K562 (cell line): ENCODE measurements at regions not wholly inside any gene's neighbourhood (a gene's known extent, or its start where the extent isn't known, plus 50 kb on each side); places are given as distances from the start of the nearest gene placed in this dataset.

Experiments used
- BRF1 ChIP-seq: IDR thresholded peaks from 3 replicates; pipeline ENCODE4 v1.6.1; 2011; ENCODE audit warnings: borderline replicate concordance, mild to moderate bottlenecking; ENCODE audit not compliant: insufficient read length; ENCODE audit errors: extremely low read depth
- CHAMP1 ChIP-seq: fragments of 450-650 bp; IDR thresholded peaks from 2 replicates; pipeline ENCODE4 v1.6.1; 2016; ENCODE audit warnings: mild to moderate bottlenecking
- CXXC5 ChIP-seq: fragments of 250-450 bp; sonication (Bioruptor Pico); IDR thresholded peaks from 2 replicates; pipeline ENCODE4 v1.8.0; 2022; ENCODE audit warnings: inconsistent platforms, mild to moderate bottlenecking, moderate library complexity
- EP300 ChIP-seq: IDR thresholded peaks from 2 replicates; pipeline ENCODE4 v1.6.1; 2012; ENCODE audit warnings: low read length, improper control_type of control experiment
- ETS2 ChIP-seq: IDR thresholded peaks from 2 replicates; pipeline ENCODE4 v1.6.1; 2016; ENCODE audit warnings: borderline replicate concordance, missing genetic modification characterization, mild to moderate bottlenecking, moderate library complexity, missing compliant biosample characterization; ENCODE audit not compliant: poor library complexity, severe bottlenecking
- ETV5 ChIP-seq: sonication (generic); formaldehyde crosslinking; IDR thresholded peaks from 2 replicates; pipeline ENCODE4 v1.4.0; 2020; ENCODE audit warnings: low read depth, mild to moderate bottlenecking, missing genetic modification reagents
- GTF2F1 ChIP-seq: IDR thresholded peaks from 2 replicates; pipeline ENCODE4 v1.6.1; 2011; ENCODE audit warnings: low read depth, low read length, improper control_type of control experiment
- HMBOX1 ChIP-seq: sonication (generic); IDR thresholded peaks from 2 replicates; pipeline ENCODE4 v1.6.1; 2016
- KLF6 ChIP-seq: fragments of 250-450 bp; sonication (Bioruptor Pico); IDR thresholded peaks from 2 replicates; pipeline ENCODE4 v1.4.0; 2020; ENCODE audit warnings: mild to moderate bottlenecking, moderate library complexity, borderline replicate concordance
- MEF2D ChIP-seq: conservative IDR thresholded peaks from 2 replicates; pipeline ENCODE4 v1.6.1; 2016; ENCODE audit warnings: low read depth, missing genetic modification characterization, missing compliant biosample characterization
- PCBP1 ChIP-seq: fragments of 200-400 bp; formaldehyde crosslinking; IDR thresholded peaks from 2 replicates; pipeline ENCODE4 v1.6.1; 2018; ENCODE audit warnings: mild to moderate bottlenecking, low read depth, low read length; ENCODE audit not compliant: poor library complexity, severe bottlenecking
- PHTF2 ChIP-seq: fragments of 250-450 bp; sonication (Bioruptor Pico); IDR thresholded peaks from 2 replicates; pipeline ENCODE4 v1.5.0; 2021; ENCODE audit warnings: mild to moderate bottlenecking
- RNF2 ChIP-seq: sonication (generic); IDR thresholded peaks from 2 replicates; pipeline ENCODE4 v1.6.1; 2016
- TGIF2 ChIP-seq: sonication (generic); formaldehyde crosslinking; IDR thresholded peaks from 2 replicates; pipeline ENCODE4 v1.8.1; 2022; ENCODE audit warnings: mild to moderate bottlenecking, missing genetic modification reagents, moderate library complexity
- WHSC1 ChIP-seq: IDR thresholded peaks from one replicate; pipeline ENCODE4 v1.6.1; 2012; ENCODE audit warnings: low read length, control low read depth, inconsistent platforms
- ZBED1 ChIP-seq: IDR thresholded peaks from 2 replicates; pipeline ENCODE4 v1.6.1; 2014
- ZBTB17 ChIP-seq: fragments of 450-650 bp; formaldehyde crosslinking; IDR thresholded peaks from 2 replicates; pipeline ENCODE4 v1.4.0; 2020; ENCODE audit warnings: mild to moderate bottlenecking
- ZC3H11A ChIP-seq: IDR thresholded peaks from 2 replicates; pipeline ENCODE4 v1.6.1; 2012; ENCODE audit warnings: low read depth, low read length, improper control_type of control experiment
- ZC3H8 ChIP-seq: fragments of 450-650 bp; IDR thresholded peaks from 2 replicates; pipeline ENCODE4 v1.6.1; 2017
- ZNF184 ChIP-seq: sonication (generic); formaldehyde crosslinking; IDR thresholded peaks from 2 replicates; pipeline ENCODE4 v1.5.0; 2020; ENCODE audit warnings: missing genetic modification reagents
- ZNF239 ChIP-seq: fragments of 250-450 bp; sonication (Bioruptor Pico); IDR thresholded peaks from 2 replicates; pipeline ENCODE4 v1.4.0; 2020; ENCODE audit warnings: mild to moderate bottlenecking

- TF ChIP-seq ZC3H11A (no peak), MEF2D (tag) (no peak), RNF2 (no peak), TGIF2 (CRISPR knock-in tag) (no peak), ZC3H8 (no peak), CHAMP1 (no peak), ZBED1 (no peak), CXXC5 (CRISPR knock-in tag) (no peak), WHSC1 (no peak), BRF1 (no peak), GTF2F1 (no peak), EP300 (peak; percentile 10; the same call in 1 of the 2 replicates), PHTF2 (CRISPR knock-in tag) (no peak), ETV5 (no peak), ZNF184 (no peak), ZNF239 (CRISPR knock-in tag) (no peak), HMBOX1 (no peak), ETS2 (tag) (no peak), ZBTB17 (CRISPR knock-in tag) (no peak), PCBP1 (no peak), KLF6 (CRISPR knock-in tag) (no peak)
These were observed 435.7 kb upstream of the DCN start (continued) for GRCh38 chr12:91618281-91618680.
